Activated CD4-positive, alpha-beta T cell treated with anti-CD3 and anti-CD28 coated beads for 36 hours (primary cell): ENCODE measurements at regions not wholly inside any gene's neighbourhood (a gene's known extent, or its start where the extent isn't known, plus 50 kb on each side); places are given as distances from the start of the nearest gene placed in this dataset.

ENCODE experiments used
- ATAC-seq: fragments of 200-7000 bp; cut with Tn5 transposase; one replicate; pipeline ENCODE4 v1.10.0; 2021; ENCODE audit warnings: mild to moderate bottlenecking, moderate library complexity
- CTCF ChIA-PET: fragments of 350-600 bp; sonication (Branson Sonifier 250); formaldehyde crosslinking; loops from one replicate; lab custom pipeline; 2021; ENCODE audit warnings: antibody characterized with exemption; lab: Charles Lee
- POLR2A ChIA-PET: fragments of 350-600 bp; sonication (Branson Sonifier 250); formaldehyde crosslinking; loops from one replicate; lab custom pipeline; 2021; ENCODE audit warnings: antibody characterized with exemption, inconsistent platforms; lab: Charles Lee
- DNase-seq: peaks from one replicate; pipeline ENCODE4 v3.0.0-alpha.2; 2020
- H3K27ac Mint-ChIP-seq: one replicate; pipeline ENCODE4 v1.8.0; 2021; ENCODE audit warnings: mixed read lengths
- H3K27me3 Mint-ChIP-seq: one replicate; pipeline ENCODE4 v1.8.0; 2021; ENCODE audit warnings: mixed read lengths
- H3K36me3 Mint-ChIP-seq: one replicate; pipeline ENCODE4 v1.8.0; 2021; ENCODE audit warnings: low read depth, mixed read lengths
- H3K4me1 Mint-ChIP-seq: one replicate; pipeline ENCODE4 v1.8.0; 2021; ENCODE audit warnings: mixed read lengths
- H3K4me3 Mint-ChIP-seq: one replicate; pipeline ENCODE4 v1.8.0; 2021; ENCODE audit warnings: mild to moderate bottlenecking, moderate library complexity, mixed read lengths
- H3K9me3 Mint-ChIP-seq: one replicate; pipeline ENCODE4 v1.8.0; 2021; ENCODE audit warnings: low read depth, mixed read lengths
- intact Hi-C, 2 experiments: fragments of 100-400 bp; cut with DNase I in 1 of 2; cut with micrococcal nuclease in 1 of 2; formaldehyde crosslinking; loops; one replicate each; pipeline versions ENCODE4 v1.14.2 to v1.15.1; 2022 to 2024; cut with DNase I, micrococcal nuclease

GRCh38 chr6:123747515-123747914 is 56.1 kb upstream of the NKAIN2 start:
- CTCF ChIA-PET, result no interaction called here
- ATAC-seq (no peak), DNase-seq (no peak)
- Mint-ChIP-seq H3K36me3 (no peaks in the 10 kb centered on the region), H3K9me3 (peaks cover 2% of the 10 kb centered on the region), H3K27me3 (no peaks in the 10 kb centered on the region), H3K4me3 (no peak overlapping the region), H3K27ac (no peak overlapping the region), H3K4me1 (no peaks in the 10 kb centered on the region)
- POLR2A ChIA-PET, result no interaction called here
- intact Hi-C loops, result no loop called here

- ATAC-seq, result no peak
- CTCF ChIA-PET, result no interaction called here
- no peak overlapping the region for H3K4me3 Mint-ChIP-seq
These were observed 57.8 kb upstream of the NKAIN2 start for GRCh38 chr6:123745895-123746294.

GRCh38 chr6:123744840-123745239 is 58.8 kb upstream of the NKAIN2 start:
- DNase-seq (no peak), ATAC-seq (no peak)
- Mint-ChIP-seq H3K27ac (no peak overlapping the region), H3K27me3 (no peaks in the 10 kb centered on the region), H3K9me3 (no peaks in the 10 kb centered on the region), H3K4me3 (no peak overlapping the region), H3K36me3 (no peaks in the 10 kb centered on the region), H3K4me1 (no peaks in the 10 kb centered on the region)
- POLR2A ChIA-PET, result no interaction called here
- intact Hi-C loops, result no loop called here
- CTCF ChIA-PET, result no interaction called here

More at GRCh38 chr6:123745895-123746294, 57.8 kb upstream of the NKAIN2 start:
- Mint-ChIP-seq H3K27me3 (no peaks in the 10 kb centered on the region), H3K9me3 (no peaks in the 10 kb centered on the region), H3K36me3 (no peaks in the 10 kb centered on the region), H3K4me1 (no peaks in the 10 kb centered on the region), H3K27ac (no peak overlapping the region)
- POLR2A ChIA-PET, result no interaction called here
- intact Hi-C loops, result no loop called here
- no peak for DNase-seq

- CTCF ChIA-PET, result interaction anchor here (0.7 kb wide), 1 partner anchor 1226 kb away, joined by 3 read pairs; no protein-coding TSS in a partner anchor
- no peak overlapping the region for H3K27ac Mint-ChIP-seq
- no peaks in the 10 kb centered on the region for H3K36me3 Mint-ChIP-seq
- H3K27me3 Mint-ChIP-seq, result no peaks in the 10 kb centered on the region
- intact Hi-C loops, result no loop called here
- H3K9me3 Mint-ChIP-seq, result no peaks in the 10 kb centered on the region
- ATAC-seq, result no peak
- DNase-seq, result no peak
- POLR2A ChIA-PET, result no interaction called here
- no peak overlapping the region for H3K4me3 Mint-ChIP-seq
- no peaks in the 10 kb centered on the region for H3K4me1 Mint-ChIP-seq
These were observed 61.0 kb upstream of the NKAIN2 start for GRCh38 chr6:123742626-123743025.

GRCh38 chr6:123733180-123733579 is 70.5 kb upstream of the NKAIN2 start:
- CTCF ChIA-PET, result no interaction called here
- POLR2A ChIA-PET, result no interaction called here
- intact Hi-C loops, result no loop called here
- H3K4me1 Mint-ChIP-seq, result no peaks in the 10 kb centered on the region
- ATAC-seq, result no peak
- DNase-seq, result no peak
- no peaks in the 10 kb centered on the region for H3K27me3 Mint-ChIP-seq
- H3K4me3 Mint-ChIP-seq, result no peak overlapping the region
- no peak overlapping the region for H3K27ac Mint-ChIP-seq
- no peaks in the 10 kb centered on the region for H3K9me3 Mint-ChIP-seq
- no peaks in the 10 kb centered on the region for H3K36me3 Mint-ChIP-seq

- intact Hi-C loops, result no loop called here
- no peaks in the 10 kb centered on the region for H3K4me1 Mint-ChIP-seq
- H3K9me3 Mint-ChIP-seq, result no peaks in the 10 kb centered on the region
- H3K36me3 Mint-ChIP-seq, result no peaks in the 10 kb centered on the region
- ChIA-PET CTCF (interaction anchor here (1.7 kb wide), 1 partner anchor 305 kb away, joined by 4 read pairs; no protein-coding TSS in a partner anchor), POLR2A (no interaction called here)
- no peak for ATAC-seq
- H3K27ac Mint-ChIP-seq, result no peak overlapping the region
- no peak for DNase-seq
- H3K4me3 Mint-ChIP-seq, result no peak overlapping the region
- no peaks in the 10 kb centered on the region for H3K27me3 Mint-ChIP-seq
These were observed 79.8 kb upstream of the TRDN start for GRCh38 chr6:123716506-123716905.

GRCh38 chr6:123715006-123715863 is 78.5 kb upstream of the TRDN start:
- CTCF ChIA-PET, result interaction anchor here (0.7 to 1.7 kb wide), 3 partner anchors 287 to 846 kb away, joined by 3 to 4 read pairs (median 4); no protein-coding TSS in a partner anchor

GRCh38 chr6:123712831-123713230 is 76.1 kb upstream of the TRDN start:
- CTCF ChIA-PET, result no interaction called here
- Mint-ChIP-seq H3K4me1 (no peaks in the 10 kb centered on the region), H3K9me3 (peaks cover 3% of the 10 kb centered on the region), H3K4me3 (no peak overlapping the region), H3K36me3 (no peaks in the 10 kb centered on the region), H3K27me3 (no peaks in the 10 kb centered on the region), H3K27ac (no peak overlapping the region)
- POLR2A ChIA-PET, result no interaction called here
- intact Hi-C loops, result no loop called here
- ATAC-seq (no peak), DNase-seq (no peak)

More at GRCh38 chr6:123715006-123715863, 78.5 kb upstream of the TRDN start:
- intact Hi-C loops, result loop anchor here (1.0 kb wide), 1 partner anchor 299 kb away; no protein-coding TSS in a partner anchor
- Mint-ChIP-seq H3K27ac (no peak overlapping the region), H3K4me1 (no peaks in the 10 kb centered on the region), H3K9me3 (peaks cover 3% of the 10 kb centered on the region), H3K27me3 (no peaks in the 10 kb centered on the region), H3K4me3 (no peak overlapping the region), H3K36me3 (no peaks in the 10 kb centered on the region)
- no peak for ATAC-seq
- DNase-seq, result no peak
- POLR2A ChIA-PET, result interaction anchor here (0.7 kb wide), 1 partner anchor 667 kb away, joined by 3 read pairs; no protein-coding TSS in a partner anchor

- CTCF ChIA-PET, result no interaction called here
- intact Hi-C loops, result no loop called here
- DNase-seq, result no peak
These were observed 66.2 kb upstream of the TRDN start for GRCh38 chr6:123702943-123703342.

GRCh38 chr6:123687864-123688263 is 51.1 kb upstream of the TRDN start:
- Mint-ChIP-seq H3K4me3 (no peak overlapping the region), H3K27ac (no peak overlapping the region), H3K27me3 (peaks cover 2% of the 10 kb centered on the region), H3K4me1 (no peaks in the 10 kb centered on the region), H3K9me3 (no peaks in the 10 kb centered on the region), H3K36me3 (no peaks in the 10 kb centered on the region)
- DNase-seq (no peak), ATAC-seq (no peak)
- ChIA-PET CTCF (no interaction called here), POLR2A (no interaction called here)
- intact Hi-C loops, result no loop called here

More at GRCh38 chr6:123702943-123703342, 66.2 kb upstream of the TRDN start:
- Mint-ChIP-seq H3K9me3 (no peaks in the 10 kb centered on the region), H3K4me1 (no peaks in the 10 kb centered on the region), H3K27me3 (no peaks in the 10 kb centered on the region), H3K27ac (no peak overlapping the region), H3K36me3 (no peaks in the 10 kb centered on the region), H3K4me3 (no peak overlapping the region)
- no peak for ATAC-seq
- POLR2A ChIA-PET, result interaction anchor here (0.7 kb wide), 1 partner anchor 1444 kb away, joined by 6 read pairs; no protein-coding TSS in a partner anchor
